Smooth muscle cell (in vitro differentiated cells): ENCODE measurements at regions not wholly inside any gene's neighbourhood (a gene's known extent, or its start where the extent isn't known, plus 50 kb on each side); places are given as distances from the start of the nearest gene placed in this dataset.

Experiments
- DNase-seq: peaks from one replicate; lab custom pipeline; 2025; ENCODE audit not compliant: unreplicated experiment; lab: John Stamatoyannopoulos, UW
- H2AFZ ChIP-seq: fragments of 200-600 bp; sonication (generic); 2 replicates; pipeline ENCODE4 v1.6.0; 2016; ENCODE audit warnings: antibody characterized with exemption, low read depth, mild to moderate bottlenecking
- H3F3A ChIP-seq: fragments of 200-600 bp; sonication (generic); 2 replicates; pipeline ENCODE4 v1.6.0; 2017; ENCODE audit warnings: antibody characterized with exemption, low read depth
- H3K27ac ChIP-seq: fragments of 200-600 bp; sonication (generic); 2 replicates; pipeline ENCODE4 v1.5.1; 2016; ENCODE audit warnings: low read depth, mild to moderate bottlenecking
- H3K27me3 ChIP-seq: fragments of 200-600 bp; sonication (generic); 2 replicates; pipeline ENCODE4 v1.6.1; 2016; ENCODE audit warnings: low read depth, mild to moderate bottlenecking
- H3K36me3 ChIP-seq: fragments of 200-600 bp; sonication (generic); 2 replicates; pipeline ENCODE4 v1.5.1; 2016; ENCODE audit warnings: low read depth
- H3K4me1 ChIP-seq: fragments of 200-600 bp; sonication (generic); 2 replicates; pipeline ENCODE4 v1.5.1; 2016; ENCODE audit warnings: low read depth
- H3K4me2 ChIP-seq: fragments of 200-600 bp; sonication (generic); 2 replicates; pipeline ENCODE4 v1.6.0; 2016; ENCODE audit warnings: mild to moderate bottlenecking
- H3K4me3 ChIP-seq: fragments of 200-600 bp; sonication (generic); 2 replicates; pipeline ENCODE4 v1.5.1; 2016; ENCODE audit warnings: mild to moderate bottlenecking
- H3K79me2 ChIP-seq: fragments of 200-600 bp; sonication (generic); 2 replicates; pipeline ENCODE4 v1.6.0; 2016; ENCODE audit warnings: low read depth, mild to moderate bottlenecking
- H3K9ac ChIP-seq: fragments of 200-600 bp; sonication (generic); 2 replicates; pipeline ENCODE4 v1.6.0; 2016; ENCODE audit warnings: low read depth
- H3K9me3 ChIP-seq: fragments of 200-600 bp; sonication (generic); replicated peaks from 2 replicates; pipeline ENCODE4 v1.5.1; 2016; ENCODE audit warnings: low read depth
- H4K20me1 ChIP-seq: fragments of 200-600 bp; sonication (generic); 2 replicates; pipeline ENCODE4 v1.6.0; 2016; ENCODE audit warnings: low read depth
- CTCF ChIP-seq: fragments of 200-600 bp; sonication (generic); IDR thresholded peaks from 2 replicates; pipeline ENCODE4 v1.5.1; 2017; ENCODE audit warnings: borderline replicate concordance, mild to moderate bottlenecking, antibody characterized with exemption; ENCODE audit not compliant: insufficient read depth, poor library complexity, severe bottlenecking
- WGBS: methylation state at CpG from one replicate; pipeline ENCODE4 v1.1.7; 2016; ENCODE audit warnings: low lambda C conversion rate; 5-methylcytosine and 5-hydroxymethylcytosine counted together

DNA sequence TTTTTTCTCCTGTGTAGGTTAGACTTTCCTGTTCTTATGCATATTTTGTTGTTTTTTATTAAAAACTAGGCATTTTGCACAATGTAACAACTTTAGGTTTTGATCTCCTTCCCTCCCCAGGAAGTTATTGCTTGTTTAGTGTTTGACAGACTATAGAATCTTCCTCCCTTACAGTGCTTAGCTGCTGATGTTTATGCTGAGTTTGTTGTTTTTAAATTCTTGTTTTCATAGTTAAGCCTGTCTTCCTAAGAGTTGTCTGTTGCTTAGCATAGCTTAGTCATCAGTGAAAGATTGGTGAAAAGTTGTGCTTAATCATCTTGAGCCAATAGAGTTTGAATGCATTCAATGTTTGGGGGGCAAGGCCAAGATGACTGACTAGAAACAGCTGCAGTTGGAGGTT lies 157.5 kb downstream of the NKX6-1 start:
- Histone ChIP-seq H4K20me1 (no peaks in the 10 kb centered on the region), H3K4me3 (no peak overlapping the region), H3K4me2 (no peak overlapping the region), H3K9ac (no peak overlapping the region), H2AFZ (no peak overlapping the region), H3K4me1 (no peaks in the 10 kb centered on the region), H3F3A (no peaks in the 10 kb centered on the region), H3K79me2 (no peaks in the 10 kb centered on the region), H3K27me3 (no peaks in the 10 kb centered on the region), H3K36me3 (no peaks in the 10 kb centered on the region), H3K27ac (no peak overlapping the region), H3K9me3 (peaks cover 4% of the 10 kb centered on the region)
- no peak for DNase-seq
- TF ChIP-seq CTCF: no peak

DNA sequence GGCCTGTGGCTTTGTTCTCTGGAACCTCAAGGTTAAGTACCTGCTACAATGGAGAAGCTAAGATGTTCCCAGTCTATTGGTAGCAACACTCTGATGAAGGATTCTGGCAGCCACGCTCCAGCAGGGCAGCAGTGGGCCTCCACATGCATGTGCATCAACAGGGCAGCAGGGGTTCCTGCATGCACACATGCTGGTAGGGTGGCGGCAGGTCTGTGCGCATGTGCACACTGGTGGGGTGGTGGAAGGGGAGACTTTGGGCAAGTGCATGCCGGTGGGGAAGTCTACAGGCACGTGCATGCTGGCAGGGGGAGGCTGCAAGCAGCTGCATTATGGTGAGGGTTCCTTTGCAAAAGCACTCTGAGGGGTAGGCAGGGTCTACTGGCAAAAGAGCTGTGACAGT lies 160.7 kb downstream of the NKX6-1 start:
- Histone ChIP-seq H3K36me3 (no peaks in the 10 kb centered on the region), H3K9me3 (peaks cover 4% of the 10 kb centered on the region), H3K4me1 (no peaks in the 10 kb centered on the region), H3K79me2 (no peaks in the 10 kb centered on the region), H4K20me1 (no peaks in the 10 kb centered on the region), H2AFZ (no peak overlapping the region), H3K4me3 (no peak overlapping the region), H3K9ac (no peak overlapping the region), H3K4me2 (no peak overlapping the region), H3K27ac (no peak overlapping the region), H3F3A (no peaks in the 10 kb centered on the region), H3K27me3 (no peaks in the 10 kb centered on the region)
- DNase-seq: no peak
- 85% methylated on average over 5 of the region's 5 CpGs for WGBS
- no peak for TF ChIP-seq CTCF

- 55% methylated on average over 3 of the region's 3 CpGs for WGBS
- Histone ChIP-seq H4K20me1 (no peaks in the 10 kb centered on the region), H3K4me2 (no peak overlapping the region), H3K79me2 (no peaks in the 10 kb centered on the region), H2AFZ (no peak overlapping the region), H3K4me1 (no peaks in the 10 kb centered on the region), H3K27me3 (no peaks in the 10 kb centered on the region), H3K4me3 (no peak overlapping the region), H3K9me3 (no peaks in the 10 kb centered on the region), H3K9ac (no peak overlapping the region), H3F3A (no peaks in the 10 kb centered on the region), H3K36me3 (no peaks in the 10 kb centered on the region), H3K27ac (no peak overlapping the region)
- TF ChIP-seq CTCF: no peak
- DNase-seq: no peak
Observed at GRCh38 chr4:84336964-84337705, 162.0 kb downstream of the NKX6-1 start.

DNA sequence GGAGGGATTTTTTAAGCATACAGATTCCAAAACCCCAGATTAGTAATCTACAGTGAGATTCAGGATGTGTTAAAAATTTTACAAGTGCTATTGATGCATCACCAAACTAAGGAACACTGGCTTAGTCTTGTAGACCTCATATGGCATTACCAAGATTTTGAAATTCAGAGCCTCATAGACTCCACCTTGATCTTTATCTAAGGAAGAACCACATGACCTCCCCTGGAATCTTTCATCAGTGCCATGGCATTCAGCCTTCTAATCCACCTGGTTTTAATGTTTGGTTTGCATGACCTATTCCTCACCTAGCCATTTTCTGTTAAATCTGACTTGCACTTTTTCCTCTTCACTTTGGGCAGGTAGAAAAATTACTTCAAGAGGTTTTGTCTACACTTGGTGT lies 171.6 kb downstream of the NKX6-1 start:
- DNase-seq: no peak

More for the DNA sequence above, 171.6 kb downstream of the NKX6-1 start:
- H3K9me3 ChIP-seq: no peaks in the 10 kb centered on the region
- no peaks in the 10 kb centered on the region for H3K36me3 ChIP-seq
- peaks cover 17% of the 10 kb centered on the region for H3K4me1 ChIP-seq
- no peak overlapping the region for H2AFZ ChIP-seq
- no peak overlapping the region for H3K4me2 ChIP-seq
- TF ChIP-seq CTCF: no peak
- H3K79me2 ChIP-seq: no peaks in the 10 kb centered on the region
- H4K20me1 ChIP-seq: no peaks in the 10 kb centered on the region
- H3K4me3 ChIP-seq: no peak overlapping the region
- no peak overlapping the region for H3K9ac ChIP-seq
- H3K27ac ChIP-seq: no peak overlapping the region
- no peaks in the 10 kb centered on the region for H3K27me3 ChIP-seq
- H3F3A ChIP-seq: no peaks in the 10 kb centered on the region
